ENCODE measurements at regions not wholly inside any gene's neighbourhood (a gene's known extent, or its start where the extent isn't known, plus 50 kb on each side); places are given as distances from the start of the nearest gene placed in this dataset.

GRCh38 chr6:115356371-115356770, 704.3 kb downstream of the FRK start:
- TF ChIP-seq JUNB (IDR thresholded peaks at IDR 0.05; ENCODE audit: unreplicated experiment) (no peak), CTCF (conservative IDR thresholded peaks at IDR 0.05; ENCODE audit: low read depth in 2 of 2) (no peak), EZH2phosphoT487 (IDR thresholded peaks at IDR 0.05; ENCODE audit: unreplicated experiment) (no peak), POLR2AphosphoS5 (IDR thresholded peaks at IDR 0.05; ENCODE audit: low read depth) (no peak)

Measured in GM23338 (cell line).